ENCODE measurements at regions not wholly inside any gene's neighbourhood (a gene's known extent, or its start where the extent isn't known, plus 50 kb on each side); places are given as distances from the start of the nearest gene placed in this dataset.

- no peak for TF ChIP-seq CHD7 (IDR thresholded peaks at IDR 0.05; ENCODE audit: insufficient replicate concordance, low read length)
- TF ChIP-seq CHD2 (IDR thresholded peaks at IDR 0.05; ENCODE audit: low read length), result no peak
- TF ChIP-seq HDAC6 (IDR thresholded peaks at IDR 0.05; ENCODE audit: low read depth, low read length), result no peak
Measured at GRCh38 chr1:81446000-81446669, 354.6 kb upstream of the ADGRL2 start (continued).

Data from H1 (cell line).